ENCODE measurements at regions not wholly inside any gene's neighbourhood (a gene's known extent, or its start where the extent isn't known, plus 50 kb on each side); places are given as distances from the start of the nearest gene placed in this dataset.

DNA sequence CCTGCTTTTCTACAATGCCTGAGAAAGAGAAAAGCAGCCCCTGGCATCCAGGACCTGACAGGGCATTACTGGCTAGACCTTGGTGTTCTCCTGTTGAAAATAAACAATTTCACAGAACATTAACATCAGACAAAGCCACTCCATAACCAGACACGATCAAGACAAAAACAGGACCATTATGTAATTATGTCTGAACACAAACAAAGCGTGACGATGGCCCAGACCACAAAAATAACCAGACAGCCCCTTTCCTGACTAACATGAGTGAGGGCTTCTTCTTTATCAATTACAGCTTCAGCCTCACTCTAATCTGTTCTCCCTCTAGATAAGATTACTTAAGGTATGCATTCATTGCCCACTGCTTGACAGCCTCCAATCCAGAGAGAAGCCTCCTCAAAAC lies 172.7 kb upstream of the LMCD1 start:
- 82% methylated on average over 3 of the region's 3 CpGs for WGBS

DNA sequence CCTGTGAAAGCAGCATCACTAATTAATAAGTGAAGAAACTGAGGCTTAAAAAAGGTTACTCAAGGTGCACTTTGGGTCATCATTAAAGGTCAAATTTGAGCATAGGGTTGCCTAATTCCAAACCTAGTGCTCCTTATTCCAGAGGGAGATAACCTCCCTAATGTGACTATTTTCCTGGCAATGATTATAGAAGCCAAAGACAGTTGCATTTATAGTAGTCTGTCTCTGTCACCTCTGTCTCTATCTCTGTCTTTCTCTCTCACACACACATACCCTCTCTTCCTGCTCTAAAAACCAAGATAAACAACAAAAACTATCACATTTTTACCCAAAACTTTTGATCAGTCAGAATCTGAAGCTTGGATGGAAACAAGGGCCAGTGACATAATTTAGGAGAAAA lies 172.0 kb upstream of the LMCD1 start:
- no peaks in the 10 kb centered on the region for H3K4me1 ChIP-seq (ENCODE audit: control insufficient read depth in 4 of 4, insufficient read depth in 4 of 4, low read length in 3 of 4)
- no peak for DNase-seq (ENCODE audit: low spot score)
- H3K27ac ChIP-seq (ENCODE audit: low read depth in 1 of 2, low read length in 2 of 2): no peak overlapping the region
- H3K27me3 ChIP-seq (ENCODE audit: control insufficient read depth in 4 of 4, insufficient read depth in 4 of 4, low read length in 3 of 4): no peaks in the 10 kb centered on the region
- TF ChIP-seq TAF1 (conservative IDR thresholded peaks at IDR 0.05) (no peak), JUND (IDR thresholded peaks at IDR 0.05) (no peak), RAD21 (IDR thresholded peaks at IDR 0.05) (no peak), FOXA2 (IDR thresholded peaks at IDR 0.05) (no peak)
- TF ChIP-seq, protein P1, sequence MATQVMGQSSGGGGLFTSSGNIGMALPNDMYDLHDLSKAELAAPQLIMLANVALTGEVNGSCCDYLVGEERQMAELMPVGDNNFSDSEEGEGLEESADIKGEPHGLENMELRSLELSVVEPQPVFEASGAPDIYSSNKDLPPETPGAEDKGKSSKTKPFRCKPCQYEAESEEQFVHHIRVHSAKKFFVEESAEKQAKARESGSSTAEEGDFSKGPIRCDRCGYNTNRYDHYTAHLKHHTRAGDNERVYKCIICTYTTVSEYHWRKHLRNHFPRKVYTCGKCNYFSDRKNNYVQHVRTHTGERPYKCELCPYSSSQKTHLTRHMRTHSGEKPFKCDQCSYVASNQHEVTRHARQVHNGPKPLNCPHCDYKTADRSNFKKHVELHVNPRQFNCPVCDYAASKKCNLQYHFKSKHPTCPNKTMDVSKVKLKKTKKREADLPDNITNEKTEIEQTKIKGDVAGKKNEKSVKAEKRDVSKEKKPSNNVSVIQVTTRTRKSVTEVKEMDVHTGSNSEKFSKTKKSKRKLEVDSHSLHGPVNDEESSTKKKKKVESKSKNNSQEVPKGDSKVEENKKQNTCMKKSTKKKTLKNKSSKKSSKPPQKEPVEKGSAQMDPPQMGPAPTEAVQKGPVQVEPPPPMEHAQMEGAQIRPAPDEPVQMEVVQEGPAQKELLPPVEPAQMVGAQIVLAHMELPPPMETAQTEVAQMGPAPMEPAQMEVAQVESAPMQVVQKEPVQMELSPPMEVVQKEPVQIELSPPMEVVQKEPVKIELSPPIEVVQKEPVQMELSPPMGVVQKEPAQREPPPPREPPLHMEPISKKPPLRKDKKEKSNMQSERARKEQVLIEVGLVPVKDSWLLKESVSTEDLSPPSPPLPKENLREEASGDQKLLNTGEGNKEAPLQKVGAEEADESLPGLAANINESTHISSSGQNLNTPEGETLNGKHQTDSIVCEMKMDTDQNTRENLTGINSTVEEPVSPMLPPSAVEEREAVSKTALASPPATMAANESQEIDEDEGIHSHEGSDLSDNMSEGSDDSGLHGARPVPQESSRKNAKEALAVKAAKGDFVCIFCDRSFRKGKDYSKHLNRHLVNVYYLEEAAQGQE (IDR thresholded peaks at IDR 0.05): no peak
- TF ChIP-seq, protein P2, sequence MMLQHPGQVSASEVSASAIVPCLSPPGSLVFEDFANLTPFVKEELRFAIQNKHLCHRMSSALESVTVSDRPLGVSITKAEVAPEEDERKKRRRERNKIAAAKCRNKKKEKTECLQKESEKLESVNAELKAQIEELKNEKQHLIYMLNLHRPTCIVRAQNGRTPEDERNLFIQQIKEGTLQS (IDR thresholded peaks at IDR 0.05): no peak
- H3K36me3 ChIP-seq (ENCODE audit: control insufficient read depth in 4 of 4, insufficient read depth in 3 of 4, low read depth in 1 of 4, low read length in 3 of 4): no peaks in the 10 kb centered on the region
- H3K4me3 ChIP-seq (ENCODE audit: low read depth in 1 of 3, low read length in 3 of 3): no peak overlapping the region
- no peak overlapping the region for H3K9ac ChIP-seq (ENCODE audit: low read depth in 1 of 2, low read length in 2 of 2)
- H3K9me3 ChIP-seq (ENCODE audit: control insufficient read depth in 4 of 4, low read length in 3 of 4): no peaks in the 10 kb centered on the region

More for the DNA sequence above, 172.7 kb upstream of the LMCD1 start:
- Histone ChIP-seq H3K9ac (ENCODE audit: low read depth in 1 of 2, low read length in 2 of 2) (no peak overlapping the region), H3K27ac (ENCODE audit: low read depth in 1 of 2, low read length in 2 of 2) (no peak overlapping the region), H3K4me1 (ENCODE audit: control insufficient read depth in 4 of 4, insufficient read depth in 4 of 4, low read length in 3 of 4) (no peaks in the 10 kb centered on the region), H3K36me3 (ENCODE audit: control insufficient read depth in 4 of 4, insufficient read depth in 3 of 4, low read depth in 1 of 4, low read length in 3 of 4) (no peaks in the 10 kb centered on the region), H3K27me3 (ENCODE audit: control insufficient read depth in 4 of 4, insufficient read depth in 4 of 4, low read length in 3 of 4) (no peaks in the 10 kb centered on the region), H3K4me3 (ENCODE audit: low read depth in 1 of 3, low read length in 3 of 3) (no peak overlapping the region), H3K9me3 (ENCODE audit: control insufficient read depth in 4 of 4, low read length in 3 of 4) (no peaks in the 10 kb centered on the region)
- no peak for TF ChIP-seq FOXA2 (IDR thresholded peaks at IDR 0.05)
- TF ChIP-seq NR2F2 (IDR thresholded peaks at IDR 0.05): no peak
- no peak for DNase-seq (ENCODE audit: low spot score)

DNA sequence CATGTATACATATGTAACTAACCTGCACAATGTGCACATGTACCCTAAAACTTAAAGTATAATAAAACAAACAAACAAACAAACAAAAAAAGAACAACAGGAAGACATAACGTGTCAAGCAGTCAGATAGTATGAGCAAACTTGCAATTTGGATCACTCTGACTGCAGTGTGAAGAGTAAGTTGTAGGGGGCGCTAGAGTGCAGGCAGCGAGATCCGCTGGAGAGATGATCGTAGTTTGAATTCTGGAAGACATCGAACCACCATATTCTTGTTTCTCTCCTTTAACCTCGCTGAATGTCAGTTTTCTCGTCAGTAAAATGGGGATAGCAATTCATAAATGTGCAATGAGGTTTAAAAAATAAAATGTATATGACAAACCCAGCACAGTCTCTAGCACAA lies 165.2 kb upstream of the LMCD1 start:
- DNase-seq (ENCODE audit: low spot score): no peak
- Histone ChIP-seq H3K4me1 (ENCODE audit: control insufficient read depth in 4 of 4, insufficient read depth in 4 of 4, low read length in 3 of 4) (no peaks in the 10 kb centered on the region), H3K36me3 (ENCODE audit: control insufficient read depth in 4 of 4, insufficient read depth in 3 of 4, low read depth in 1 of 4, low read length in 3 of 4) (no peaks in the 10 kb centered on the region), H3K9me3 (ENCODE audit: control insufficient read depth in 4 of 4, low read length in 3 of 4) (no peaks in the 10 kb centered on the region), H3K9ac (ENCODE audit: low read depth in 1 of 2, low read length in 2 of 2) (no peak overlapping the region), H3K4me3 (ENCODE audit: low read depth in 1 of 3, low read length in 3 of 3) (no peak overlapping the region), H3K27me3 (ENCODE audit: control insufficient read depth in 4 of 4, insufficient read depth in 4 of 4, low read length in 3 of 4) (no peaks in the 10 kb centered on the region), H3K27ac (ENCODE audit: low read depth in 1 of 2, low read length in 2 of 2) (no peak overlapping the region)
- WGBS: 86% methylated on average over 8 of the region's 8 CpGs
- no peak for TF ChIP-seq SP1 (IDR thresholded peaks at IDR 0.05)
- TF ChIP-seq, protein P2 (IDR thresholded peaks at IDR 0.05): no peak
- TF ChIP-seq, protein P3, sequence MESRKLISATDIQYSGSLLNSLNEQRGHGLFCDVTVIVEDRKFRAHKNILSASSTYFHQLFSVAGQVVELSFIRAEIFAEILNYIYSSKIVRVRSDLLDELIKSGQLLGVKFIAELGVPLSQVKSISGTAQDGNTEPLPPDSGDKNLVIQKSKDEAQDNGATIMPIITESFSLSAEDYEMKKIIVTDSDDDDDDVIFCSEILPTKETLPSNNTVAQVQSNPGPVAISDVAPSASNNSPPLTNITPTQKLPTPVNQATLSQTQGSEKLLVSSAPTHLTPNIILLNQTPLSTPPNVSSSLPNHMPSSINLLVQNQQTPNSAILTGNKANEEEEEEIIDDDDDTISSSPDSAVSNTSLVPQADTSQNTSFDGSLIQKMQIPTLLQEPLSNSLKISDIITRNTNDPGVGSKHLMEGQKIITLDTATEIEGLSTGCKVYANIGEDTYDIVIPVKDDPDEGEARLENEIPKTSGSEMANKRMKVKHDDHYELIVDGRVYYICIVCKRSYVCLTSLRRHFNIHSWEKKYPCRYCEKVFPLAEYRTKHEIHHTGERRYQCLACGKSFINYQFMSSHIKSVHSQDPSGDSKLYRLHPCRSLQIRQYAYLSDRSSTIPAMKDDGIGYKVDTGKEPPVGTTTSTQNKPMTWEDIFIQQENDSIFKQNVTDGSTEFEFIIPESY (IDR thresholded peaks at IDR 0.05): no peak
- TF ChIP-seq RAD21 (IDR thresholded peaks at IDR 0.05): no peak
- no peak for TF ChIP-seq JUND (IDR thresholded peaks at IDR 0.05)
- TF ChIP-seq, protein P4, sequence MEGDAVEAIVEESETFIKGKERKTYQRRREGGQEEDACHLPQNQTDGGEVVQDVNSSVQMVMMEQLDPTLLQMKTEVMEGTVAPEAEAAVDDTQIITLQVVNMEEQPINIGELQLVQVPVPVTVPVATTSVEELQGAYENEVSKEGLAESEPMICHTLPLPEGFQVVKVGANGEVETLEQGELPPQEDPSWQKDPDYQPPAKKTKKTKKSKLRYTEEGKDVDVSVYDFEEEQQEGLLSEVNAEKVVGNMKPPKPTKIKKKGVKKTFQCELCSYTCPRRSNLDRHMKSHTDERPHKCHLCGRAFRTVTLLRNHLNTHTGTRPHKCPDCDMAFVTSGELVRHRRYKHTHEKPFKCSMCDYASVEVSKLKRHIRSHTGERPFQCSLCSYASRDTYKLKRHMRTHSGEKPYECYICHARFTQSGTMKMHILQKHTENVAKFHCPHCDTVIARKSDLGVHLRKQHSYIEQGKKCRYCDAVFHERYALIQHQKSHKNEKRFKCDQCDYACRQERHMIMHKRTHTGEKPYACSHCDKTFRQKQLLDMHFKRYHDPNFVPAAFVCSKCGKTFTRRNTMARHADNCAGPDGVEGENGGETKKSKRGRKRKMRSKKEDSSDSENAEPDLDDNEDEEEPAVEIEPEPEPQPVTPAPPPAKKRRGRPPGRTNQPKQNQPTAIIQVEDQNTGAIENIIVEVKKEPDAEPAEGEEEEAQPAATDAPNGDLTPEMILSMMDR (IDR thresholded peaks at IDR 0.05; ENCODE audit: low read depth, low read length, missing input control): no peak
- no peak for TF ChIP-seq YY1 (IDR thresholded peaks at IDR 0.05)
- no peak for TF ChIP-seq RXRA (IDR thresholded peaks at IDR 0.05)
- TF ChIP-seq EGR1 (IDR thresholded peaks at IDR 0.05; ENCODE audit: low read depth in 2 of 2): no peak
- no peak for TF ChIP-seq FOXA1 (IDR thresholded peaks at IDR 0.05)
- TF ChIP-seq HNF4A (conservative IDR thresholded peaks at IDR 0.05): no peak
- TF ChIP-seq TAF1 (conservative IDR thresholded peaks at IDR 0.05): no peak
